K562 (cell line): ENCODE measurements at regions not wholly inside any gene's neighbourhood (a gene's known extent, or its start where the extent isn't known, plus 50 kb on each side); places are given as distances from the start of the nearest gene placed in this dataset.

ENCODE experiments used
- ATAC-seq: fragments of 200-7000 bp; cut with Tn5 transposase; 3 replicates; pipeline ENCODE4 v1.9.1; 2020; ENCODE audit warnings: moderate library complexity
- BruUV-seq: library from RNA; stranded (reverse); fragments of 400-500 nt; replicated peaks from 2 replicates; lab custom pipeline; 2021; lab: Mats Ljungman, UMichigan
- CTCF ChIA-PET: fragments of 300-600 bp; formaldehyde crosslinking; extraction: SDS; loops from one replicate; lab custom pipeline; 2021; ENCODE audit warnings: low intra/inter-chr PET ratio; lab: Yijun Ruan, JAX
- POLR2A ChIA-PET: fragments of 300-600, 350-650 bp; sonication (Branson Sonifier 250); formaldehyde crosslinking; extraction: SDS; loops from one replicate; lab custom pipeline; 2021; ENCODE audit warnings: antibody characterized with exemption, inconsistent platforms; lab: Yijun Ruan, JAX
- DNase-seq, 4 experiments: peaks; one replicate each; pipeline versions ENCODE4 v3.0.0 to v3.0.0-alpha.2; 2011 to 2018; ENCODE audit warnings: low spot score in 3 of 4, mixed read lengths in 3 of 4; ENCODE audit errors: extremely low read depth in 1 of 4
- FAIRE-seq: peaks from 2 replicates; lab custom pipeline; 2011; peaks lifted over from hg19 to GRCh38; lab: Jason Lieb, UNC
- H2AFZ ChIP-seq: 2 replicates; pipeline ENCODE4 v1.6.0; 2011; ENCODE audit warnings: low read depth, low read length, control low read depth, inconsistent platforms
- H3K27ac ChIP-seq: fragments of 200-600 bp; 3 replicates; pipeline ENCODE4 v1.8.0; 2011; ENCODE audit warnings: low read depth, mild to moderate bottlenecking, control low read depth, inconsistent platforms, low read length, moderate library complexity, mixed read lengths; ENCODE audit errors: extremely low read depth
- H3K27me3 ChIP-seq, 2 experiments: fragments of 300-600 bp in 1 of 2; 2 replicates in 1 of 2; 3 replicates in 1 of 2; pipeline versions ENCODE4 v1.6.0 to v1.8.0; 2011; ENCODE audit warnings: inconsistent platforms in 2 of 2, low read length in 2 of 2, mild to moderate bottlenecking in 1 of 2, mixed read lengths in 1 of 2, moderate library complexity in 1 of 2; ENCODE audit not compliant: control insufficient read depth in 2 of 2, insufficient read depth in 2 of 2
- H3K36me3 ChIP-seq: fragments of 300-600 bp; 3 replicates; pipeline ENCODE4 v1.8.0; 2011; ENCODE audit warnings: mild to moderate bottlenecking, low read length, inconsistent platforms; ENCODE audit not compliant: control insufficient read depth, insufficient read depth
- H3K4me1 ChIP-seq, 2 experiments: fragments of 200-600 bp in 1 of 2; replicated peaks in 1 of 2; 2 replicates in 1 of 2; 3 replicates in 1 of 2; pipeline versions ENCODE4 v1.5.1 to v1.8.0; 2011; ENCODE audit warnings: inconsistent platforms in 2 of 2, low read length in 2 of 2, mild to moderate bottlenecking in 1 of 2, mixed read lengths in 1 of 2, moderate library complexity in 1 of 2; ENCODE audit not compliant: control insufficient read depth in 2 of 2, insufficient read depth in 2 of 2
- H3K4me2 ChIP-seq: 2 replicates; pipeline ENCODE4 v1.6.1; 2011; ENCODE audit warnings: low read length, control low read depth, inconsistent platforms, mixed read lengths; ENCODE audit not compliant: insufficient read depth
- H3K4me3 ChIP-seq: fragments of 200-600 bp; sonication (generic), shearing (Covaris generic); 2 replicates; pipeline ENCODE4 v1.5.1; 2016; ENCODE audit warnings: control low read depth, inconsistent platforms
- H3K79me2 ChIP-seq: fragments of 200-600 bp; 3 replicates; pipeline ENCODE4 v1.8.0; 2011; ENCODE audit warnings: low read length, inconsistent platforms; ENCODE audit not compliant: control insufficient read depth, insufficient read depth
- H3K9ac ChIP-seq, 2 experiments: 2 replicates each; pipeline versions ENCODE4 v1.6.0 to v1.6.1; 2011; ENCODE audit warnings: low read depth in 2 of 2, low read length in 2 of 2, control low read depth in 1 of 2, inconsistent platforms in 1 of 2, mild to moderate bottlenecking in 1 of 2, mixed read lengths in 1 of 2; ENCODE audit not compliant: insufficient read depth in 1 of 2
- H3K9me1 ChIP-seq: one replicate; pipeline ENCODE4 v1.6.0; 2011; ENCODE audit warnings: inconsistent platforms, mild to moderate bottlenecking, low read length, moderate library complexity; ENCODE audit not compliant: control insufficient read depth, insufficient read depth
- H3K9me3 ChIP-seq: replicated peaks from 2 replicates; pipeline ENCODE4 v1.5.1; 2011; ENCODE audit warnings: low read depth, low read length, inconsistent platforms; ENCODE audit not compliant: control insufficient read depth, insufficient read depth
- H4K20me1 ChIP-seq: replicated peaks from 2 replicates; pipeline ENCODE4 v1.6.1; 2011; ENCODE audit warnings: low read length, inconsistent platforms, mixed read lengths; ENCODE audit not compliant: control insufficient read depth, insufficient read depth
- ARHGAP35 ChIP-seq: fragments of 450-650 bp; IDR thresholded peaks from 2 replicates; pipeline ENCODE4 v1.6.1; 2018; ENCODE audit not compliant: partially characterized antibody
- BCOR ChIP-seq: fragments of 450-650 bp; IDR thresholded peaks from 2 replicates; pipeline ENCODE4 v1.6.1; 2016
- HNRNPK ChIP-seq: fragments of 200-400 bp; formaldehyde crosslinking; IDR thresholded peaks from one replicate; pipeline ENCODE4 v1.6.1; 2018; ENCODE audit warnings: mild to moderate bottlenecking, low read depth, low read length; ENCODE audit not compliant: poor library complexity, severe bottlenecking
- KLF6 ChIP-seq: fragments of 250-450 bp; sonication (Bioruptor Pico); IDR thresholded peaks from 2 replicates; pipeline ENCODE4 v1.4.0; 2020; ENCODE audit warnings: mild to moderate bottlenecking, moderate library complexity, borderline replicate concordance
- MAZ ChIP-seq, 2 experiments: fragments of 450-650 bp in 1 of 2; sonication (generic) in 1 of 2; formaldehyde crosslinking; IDR thresholded peaks in 1 of 2; conservative IDR thresholded peaks in 1 of 2; 2 replicates each; pipeline versions ENCODE4 v1.4.0 to v1.5.0; 2020; ENCODE audit warnings: mild to moderate bottlenecking in 1 of 2, missing genetic modification reagents in 1 of 2
- NR2F6 ChIP-seq: fragments of 450-650 bp; formaldehyde crosslinking; IDR thresholded peaks from 2 replicates; pipeline ENCODE4 v1.4.0; 2020; ENCODE audit warnings: mild to moderate bottlenecking
- PRPF4 ChIP-seq: fragments of 200-400 bp; formaldehyde crosslinking; IDR thresholded peaks from one replicate; pipeline ENCODE4 v1.6.1; 2017; ENCODE audit warnings: low read length, low read depth, mild to moderate bottlenecking; ENCODE audit not compliant: insufficient read depth, poor library complexity, severe bottlenecking
- TAF15 ChIP-seq: fragments of 200-400 bp; formaldehyde crosslinking; IDR thresholded peaks from 2 replicates; pipeline ENCODE4 v1.6.1; 2017; ENCODE audit warnings: mild to moderate bottlenecking, low read depth, low read length, moderate library complexity
- TCFL5 ChIP-seq: fragments of 250-450 bp; sonication (Bioruptor Pico); conservative IDR thresholded peaks from 2 replicates; pipeline ENCODE4 v1.6.1; 2021; ENCODE audit warnings: mild to moderate bottlenecking, moderate library complexity, matching md5 sums
- ZNF274 ChIP-seq: IDR thresholded peaks from 2 replicates; pipeline ENCODE4 v1.6.1; 2011; ENCODE audit warnings: low read depth, mild to moderate bottlenecking, low read length, moderate library complexity, borderline replicate concordance
- in situ Hi-C: fragments of 300-500 bp; cut with MboI; formaldehyde crosslinking; loops from 4 replicates; pipeline ENCODE4 v1.15.0; 2018; ENCODE audit warnings: inconsistent platforms, mixed read lengths
- intact Hi-C: fragments of 100-400 bp; cut with micrococcal nuclease; formaldehyde crosslinking; loops from 2 replicates; pipeline ENCODE4 v1.14.2; 2022
- TF ChIP-seq, protein P1 (sequence below): sonication (generic); formaldehyde crosslinking; IDR thresholded peaks from 2 replicates; pipeline ENCODE4 v1.9.0; 2022; ENCODE audit warnings: mild to moderate bottlenecking, missing genetic modification reagents

- no peak for TF ChIP-seq HNRNPK
- TF ChIP-seq NR2F6 (CRISPR knock-in tag) = no peak
- TF ChIP-seq TAF15 = no peak
- no peak for TF ChIP-seq ZNF274
- TF ChIP-seq KLF6 (CRISPR knock-in tag) = no peak
Measured at GRCh38 chr10:36591436-36591835, 534.0 kb upstream of the ANKRD30A start (continued).

GRCh38 chr10:36583690-36584089 is 541.7 kb upstream of the ANKRD30A start:
- BruUV-seq = no TSS peak
- no peaks in the 10 kb centered on the region for H3K9me1 ChIP-seq
- TF ChIP-seq TCFL5 (no peak), BCOR (no peak), PRPF4 (no peak), ARHGAP35 (no peak), MAZ (CRISPR knock-in tag; conservative IDR thresholded peaks at IDR 0.05 in 1 of 2, IDR thresholded peaks at IDR 0.05 in 1 of 2) (no peak)
- TF ChIP-seq, protein P1, sequence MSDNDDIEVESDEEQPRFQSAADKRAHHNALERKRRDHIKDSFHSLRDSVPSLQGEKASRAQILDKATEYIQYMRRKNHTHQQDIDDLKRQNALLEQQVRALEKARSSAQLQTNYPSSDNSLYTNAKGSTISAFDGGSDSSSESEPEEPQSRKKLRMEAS (CRISPR knock-in tag) = no peak
- H4K20me1 ChIP-seq = no peaks in the 10 kb centered on the region
- H3K36me3 ChIP-seq = no peaks in the 10 kb centered on the region
- no peak overlapping the region for H3K9ac ChIP-seq
- POLR2A ChIA-PET = no interaction called here
- no peaks in the 10 kb centered on the region for H3K9me3 ChIP-seq
- no peak overlapping the region for H3K4me2 ChIP-seq
- no peak for DNase-seq
- no peaks in the 10 kb centered on the region for H3K27me3 ChIP-seq
- ATAC-seq = no peak
- H3K4me3 ChIP-seq = no peak overlapping the region
- CTCF ChIA-PET = no interaction called here
- no peaks in the 10 kb centered on the region for H3K79me2 ChIP-seq
- no peak overlapping the region for H2AFZ ChIP-seq
- intact Hi-C loops (no loop called here), in situ Hi-C loops (no loop called here)
- no peak for FAIRE-seq
- no peak overlapping the region for H3K27ac ChIP-seq
- no peaks in the 10 kb centered on the region for H3K4me1 ChIP-seq
